ENCODE measurements at regions not wholly inside any gene's neighbourhood (a gene's known extent, or its start where the extent isn't known, plus 50 kb on each side); places are given as distances from the start of the nearest gene placed in this dataset.

GRCh38 chr12:85616201-85616600 is 220.0 kb downstream of the RASSF9 start:
- TF ChIP-seq CTCF (conservative IDR thresholded peaks at IDR 0.05; ENCODE audit: low read length) (no peak), EZH2phosphoT487 (IDR thresholded peaks at IDR 0.05; ENCODE audit: borderline replicate concordance) (no peak)

Measured in Loucy (cell line).